Adipocyte (in vitro differentiated cells): ENCODE measurements at regions not wholly inside any gene's neighbourhood (a gene's known extent, or its start where the extent isn't known, plus 50 kb on each side); places are given as distances from the start of the nearest gene placed in this dataset.

Experiments
- DNase-seq: peaks from one replicate; pipeline ENCODE4 v3.0.0-alpha.2; 2015; ENCODE audit warnings: low read depth
- H3K27me3 ChIP-seq: replicated peaks from 2 replicates; pipeline ENCODE4 v1.7.0; 2013; ENCODE audit warnings: mild to moderate bottlenecking, low read length, moderate library complexity; ENCODE audit not compliant: control insufficient read depth, insufficient read depth
- H3K36me3 ChIP-seq: 2 replicates; pipeline ENCODE4 v1.7.0; 2013; ENCODE audit warnings: low read length, mild to moderate bottlenecking, moderate library complexity; ENCODE audit not compliant: control insufficient read depth, insufficient read depth, severe bottlenecking
- H3K4me1 ChIP-seq: 2 replicates; pipeline ENCODE4 v1.7.0; 2013; ENCODE audit warnings: mild to moderate bottlenecking, low read length, moderate library complexity; ENCODE audit not compliant: control insufficient read depth, insufficient read depth
- H3K4me3 ChIP-seq: 2 replicates; pipeline ENCODE4 v1.7.0; 2013; ENCODE audit warnings: mild to moderate bottlenecking, low read length, moderate library complexity
- H3K9ac ChIP-seq: 2 replicates; pipeline ENCODE4 v1.7.0; 2013; ENCODE audit warnings: mild to moderate bottlenecking, low read length, moderate library complexity
- H3K9me3 ChIP-seq: 2 replicates; pipeline ENCODE4 v1.7.0; 2013; ENCODE audit warnings: mild to moderate bottlenecking, low read length, moderate library complexity; ENCODE audit not compliant: control insufficient read depth

DNA sequence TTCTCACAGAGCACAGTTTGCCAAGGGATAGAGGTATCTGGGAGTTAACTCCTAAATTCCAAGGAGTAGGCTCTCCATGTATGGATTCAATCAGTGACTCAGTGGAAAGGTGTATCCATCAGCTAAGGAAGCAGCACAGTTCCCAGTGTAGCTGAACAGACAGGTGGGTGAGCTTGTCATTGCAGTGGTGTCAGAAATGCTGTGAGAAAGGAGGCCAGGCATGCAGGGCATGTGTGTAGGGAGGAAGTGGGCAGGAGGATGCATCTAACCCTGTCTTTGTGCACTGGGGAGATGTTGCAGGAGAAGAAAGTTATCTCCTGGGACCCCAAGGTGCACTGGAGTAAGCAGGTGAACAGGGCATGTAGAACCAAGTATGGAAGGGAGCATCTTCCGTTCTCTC is 539.0 kb downstream of the VRK1 start:
- Histone ChIP-seq H3K36me3 (no peaks in the 10 kb centered on the region), H3K4me1 (no peaks in the 10 kb centered on the region), H3K27me3 (no peaks in the 10 kb centered on the region), H3K9me3 (no peaks in the 10 kb centered on the region), H3K4me3 (no peak overlapping the region), H3K9ac (no peak overlapping the region)
- DNase-seq = no peak

GRCh38 chr14:97336816-97337215 is 539.6 kb downstream of the VRK1 start:
- H3K4me3 ChIP-seq = no peak overlapping the region
- no peaks in the 10 kb centered on the region for H3K36me3 ChIP-seq
- DNase-seq = no peak
- H3K9ac ChIP-seq = no peak overlapping the region
- H3K27me3 ChIP-seq = no peaks in the 10 kb centered on the region
- H3K4me1 ChIP-seq = no peaks in the 10 kb centered on the region
- H3K9me3 ChIP-seq = no peaks in the 10 kb centered on the region

GRCh38 chr14:97337267-97337666 is 540.1 kb downstream of the VRK1 start:
- H3K27me3 ChIP-seq = no peaks in the 10 kb centered on the region

DNA sequence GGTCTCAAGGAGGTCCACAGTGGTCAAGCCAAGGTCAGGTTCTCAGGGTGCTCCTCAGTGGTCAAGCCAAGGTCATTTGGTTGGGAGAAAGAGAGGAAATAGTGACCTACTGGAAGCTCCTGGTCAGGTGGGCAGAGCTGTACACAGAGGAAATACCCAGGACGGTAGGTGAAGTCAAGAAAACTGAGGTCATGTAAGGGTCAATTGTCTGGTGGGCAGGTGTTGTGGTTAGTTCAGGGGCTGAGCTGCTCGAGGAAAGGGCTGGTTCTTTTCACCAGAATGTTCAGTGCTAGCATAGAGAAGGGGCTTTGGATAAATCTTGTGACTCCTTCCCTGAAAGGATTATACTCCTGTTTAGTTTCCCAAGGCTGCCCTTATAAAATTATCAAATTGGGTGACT is 540.5 kb downstream of the VRK1 start:
- Histone ChIP-seq H3K9me3 (no peaks in the 10 kb centered on the region), H3K4me1 (no peaks in the 10 kb centered on the region), H3K4me3 (no peak overlapping the region), H3K9ac (no peak overlapping the region), H3K36me3 (no peaks in the 10 kb centered on the region), H3K27me3 (no peaks in the 10 kb centered on the region)
- no peak for DNase-seq

More at GRCh38 chr14:97337267-97337666, 540.1 kb downstream of the VRK1 start:
- H3K9ac ChIP-seq = no peak overlapping the region
- H3K9me3 ChIP-seq = no peaks in the 10 kb centered on the region
- H3K4me1 ChIP-seq = no peaks in the 10 kb centered on the region
- no peaks in the 10 kb centered on the region for H3K36me3 ChIP-seq
- no peak for DNase-seq
- no peak overlapping the region for H3K4me3 ChIP-seq

GRCh38 chr14:97344666-97345065 is 547.5 kb downstream of the VRK1 start:
- no peak for DNase-seq
- H3K9ac ChIP-seq = no peak overlapping the region

GRCh38 chr14:97346675-97347074 is 549.5 kb downstream of the VRK1 start:
- H3K4me3 ChIP-seq = no peak overlapping the region
- no peaks in the 10 kb centered on the region for H3K36me3 ChIP-seq
- peaks cover 3% of the 10 kb centered on the region for H3K9me3 ChIP-seq
- H3K4me1 ChIP-seq = no peaks in the 10 kb centered on the region
- H3K27me3 ChIP-seq = no peaks in the 10 kb centered on the region
- DNase-seq = no peak
- no peak overlapping the region for H3K9ac ChIP-seq

More at GRCh38 chr14:97344666-97345065, 547.5 kb downstream of the VRK1 start:
- Histone ChIP-seq H3K4me3 (no peak overlapping the region), H3K27me3 (no peaks in the 10 kb centered on the region), H3K36me3 (no peaks in the 10 kb centered on the region), H3K9me3 (peaks cover 3% of the 10 kb centered on the region), H3K4me1 (no peaks in the 10 kb centered on the region)

GRCh38 chr14:97349463-97349862 is 552.3 kb downstream of the VRK1 start:
- H3K9me3 ChIP-seq = peaks cover 3% of the 10 kb centered on the region
- no peak overlapping the region for H3K4me3 ChIP-seq
- H3K36me3 ChIP-seq = no peaks in the 10 kb centered on the region
- no peak for DNase-seq
- no peaks in the 10 kb centered on the region for H3K4me1 ChIP-seq
- H3K27me3 ChIP-seq = no peaks in the 10 kb centered on the region
- no peak overlapping the region for H3K9ac ChIP-seq

DNA sequence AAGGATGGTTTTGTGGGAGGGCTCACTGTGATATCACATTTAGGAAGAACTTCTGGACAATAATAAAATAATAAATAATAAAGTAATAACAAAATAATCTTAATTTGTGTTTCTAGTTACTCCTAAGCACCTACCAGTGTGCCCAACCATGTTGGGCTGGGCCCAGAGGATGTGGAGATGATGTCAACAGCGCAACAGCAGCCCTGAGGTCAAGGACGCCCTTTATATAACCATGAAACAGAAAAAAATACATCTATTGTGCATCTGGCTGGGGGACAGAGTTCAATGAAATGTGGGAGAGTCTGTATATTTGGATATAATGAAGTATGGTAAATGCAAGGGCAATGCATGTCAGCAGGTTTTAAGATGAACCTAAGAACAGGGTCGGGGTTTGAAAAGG is 552.8 kb downstream of the VRK1 start:
- Histone ChIP-seq H3K9ac (no peak overlapping the region), H3K27me3 (no peaks in the 10 kb centered on the region), H3K4me1 (no peaks in the 10 kb centered on the region), H3K4me3 (no peak overlapping the region), H3K36me3 (no peaks in the 10 kb centered on the region), H3K9me3 (peaks cover 3% of the 10 kb centered on the region)
- DNase-seq = no peak

DNA sequence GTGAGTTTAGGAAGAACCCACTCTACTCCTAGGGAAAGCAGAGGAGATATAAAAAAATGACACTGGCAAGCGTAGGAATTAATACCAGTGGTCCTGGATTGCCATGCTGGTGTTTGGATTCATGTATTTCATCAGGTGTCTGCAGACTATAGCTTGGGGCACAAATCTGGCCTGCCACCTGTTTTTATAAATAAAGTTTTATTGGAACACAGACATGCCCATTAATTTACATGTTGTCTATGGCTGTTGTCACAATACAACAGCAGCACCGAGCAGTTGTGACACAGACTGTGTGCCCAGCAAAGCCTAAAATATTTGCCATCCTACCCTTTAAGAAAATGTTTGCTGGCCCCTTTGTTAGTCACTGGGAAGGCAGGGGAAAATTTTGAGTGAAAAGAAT is 553.2 kb downstream of the VRK1 start:
- Histone ChIP-seq H3K9ac (no peak overlapping the region), H3K27me3 (no peaks in the 10 kb centered on the region), H3K9me3 (peaks cover 3% of the 10 kb centered on the region), H3K4me1 (no peaks in the 10 kb centered on the region), H3K4me3 (no peak overlapping the region), H3K36me3 (no peaks in the 10 kb centered on the region)
- DNase-seq = no peak

DNA sequence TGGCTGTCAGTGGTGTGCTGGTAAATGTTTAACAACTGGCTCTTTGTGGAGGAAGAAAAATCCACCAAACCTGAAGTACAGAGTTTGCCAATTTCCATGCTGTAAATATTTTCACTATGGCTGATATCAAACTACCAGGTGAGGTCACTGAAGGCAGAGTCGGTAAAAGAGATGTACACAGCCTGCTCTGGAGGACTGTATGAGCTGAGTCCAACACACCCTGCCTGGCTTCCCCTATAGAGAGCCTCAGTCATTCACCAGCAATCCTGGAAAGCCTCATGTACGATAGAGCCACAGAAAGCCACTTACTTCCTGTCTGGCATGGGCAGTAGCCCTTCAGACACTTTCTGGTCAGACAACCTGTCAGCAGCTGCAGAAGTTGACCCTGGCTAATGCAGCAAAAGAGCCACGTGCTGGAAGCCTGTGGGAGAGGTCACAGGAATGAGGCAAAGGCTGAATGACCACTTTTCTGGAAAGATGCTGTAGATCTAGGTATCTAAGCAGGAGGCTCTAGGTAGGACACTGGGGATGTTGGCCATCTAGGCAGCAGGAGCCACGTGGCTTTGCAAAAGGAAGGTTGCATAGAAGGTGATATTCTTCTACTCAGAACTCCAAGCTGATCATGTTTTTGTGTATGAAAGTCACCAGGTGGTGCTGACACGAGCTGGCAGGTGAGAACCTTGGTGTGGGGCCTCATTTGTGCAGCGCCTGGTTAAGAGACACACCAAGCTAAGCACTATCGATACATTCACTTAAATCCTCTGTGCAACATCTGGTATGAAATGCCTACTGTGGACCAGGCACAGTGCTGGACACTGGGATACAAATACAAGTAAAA is 553.9 kb downstream of the VRK1 start:
- no peak overlapping the region for H3K4me3 ChIP-seq
- H3K9me3 ChIP-seq = peaks cover 3% of the 10 kb centered on the region
- no peak overlapping the region for H3K9ac ChIP-seq
- no peaks in the 10 kb centered on the region for H3K4me1 ChIP-seq
- DNase-seq = no peak
- H3K36me3 ChIP-seq = no peaks in the 10 kb centered on the region
- H3K27me3 ChIP-seq = no peaks in the 10 kb centered on the region

DNA sequence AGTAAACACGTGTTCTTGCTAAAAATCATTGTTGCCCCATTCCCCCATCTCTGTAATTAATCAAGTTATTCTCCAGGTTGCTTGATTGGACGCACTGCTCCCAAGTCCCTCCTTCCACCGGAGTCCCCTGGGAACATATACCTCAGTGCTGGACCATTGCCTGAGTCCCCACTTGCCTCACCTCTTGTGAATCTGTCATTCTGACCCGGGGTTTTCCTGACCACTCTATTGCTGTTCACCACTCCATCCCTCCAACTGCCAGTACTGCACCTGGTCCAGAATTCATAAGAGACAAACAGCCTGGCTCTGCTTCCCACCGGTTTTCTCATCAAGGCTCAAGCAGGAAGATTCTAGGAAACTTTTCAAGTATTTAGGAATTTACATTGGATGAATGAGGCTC is 555.9 kb downstream of the VRK1 start:
- Histone ChIP-seq H3K4me3 (no peak overlapping the region), H3K27me3 (no peaks in the 10 kb centered on the region), H3K9me3 (no peaks in the 10 kb centered on the region), H3K4me1 (no peaks in the 10 kb centered on the region), H3K9ac (no peak overlapping the region), H3K36me3 (no peaks in the 10 kb centered on the region)
- DNase-seq = no peak
